Vagina (tissue), 2 donors: ENCODE measurements at regions not wholly inside any gene's neighbourhood (a gene's known extent, or its start where the extent isn't known, plus 50 kb on each side); places are given as distances from the start of the nearest gene placed in this dataset.

Experiments used
- DNase-seq, 2 donors: peaks; one replicate each; pipeline ENCODE4 v3.0.0-alpha.2; 2017; ENCODE audit errors: extremely low spot score in 2 of 2
- H3K27ac ChIP-seq: fragments of 200-600 bp; sonication (generic); one replicate; pipeline ENCODE4 v1.5.1; 2019
- H3K27me3 ChIP-seq: fragments of 200-600 bp; sonication (generic); one replicate; pipeline ENCODE4 v1.5.1; 2019
- H3K36me3 ChIP-seq, 2 donors: fragments of 200-600 bp; sonication (generic); one replicate each; pipeline ENCODE4 v1.5.1; 2017 to 2019
- H3K4me1 ChIP-seq: fragments of 200-600 bp; sonication (generic); one replicate; pipeline ENCODE4 v1.5.1; 2019
- H3K4me3 ChIP-seq, 2 donors: fragments of 200-600 bp; sonication (generic); 1 replicate in 1 of 2; 2 replicates in 1 of 2; pipeline ENCODE4 v1.5.1; 2016 to 2019
- H3K9me3 ChIP-seq: fragments of 200-600 bp; sonication (generic); one replicate; pipeline ENCODE4 v1.5.1; 2019
- CTCF ChIP-seq, 3 experiments: fragments of 450-650 bp in 2 of 3; fragments of 200-600 bp in 1 of 3; sonication (generic) in 1 of 3; IDR thresholded peaks; one replicate each; pipeline ENCODE4 v1.5.1; 2017 to 2019; ENCODE audit warnings: antibody characterized with exemption in 3 of 3, mild to moderate bottlenecking in 2 of 3, moderate library complexity in 2 of 3
- POLR2A ChIP-seq, 2 donors: fragments of 450-650 bp; IDR thresholded peaks; one replicate each; pipeline ENCODE4 v1.6.1; 2017; ENCODE audit warnings: antibody characterized with exemption in 2 of 2, mild to moderate bottlenecking in 2 of 2, moderate library complexity in 2 of 2
- POLR2AphosphoS5 ChIP-seq, 2 donors: sonication (generic); formaldehyde crosslinking; IDR thresholded peaks; one replicate each; pipeline ENCODE4 v1.9.0; 2017; ENCODE audit warnings: antibody characterized with exemption in 2 of 2, mild to moderate bottlenecking in 2 of 2, low read depth in 1 of 2; ENCODE audit not compliant: insufficient read depth in 1 of 2
- intact Hi-C: fragments of 100-400 bp; cut with DNase I; formaldehyde crosslinking; loops from one replicate; pipeline ENCODE4 v1.15.1; 2023

- intact Hi-C loops, result no loop called here
- Histone ChIP-seq H3K36me3 (no peaks in the 10 kb centered on the region), H3K4me3 (no peak overlapping the region), H3K9me3 (no peaks in the 10 kb centered on the region), H3K4me1 (peaks cover 8% of the 10 kb centered on the region), H3K27me3 (no peaks in the 10 kb centered on the region), H3K27ac (peak overlapping the region; percentile 67)
- DNase-seq, result no peak
- peak in 1 of 2 donors; percentile 8 for TF ChIP-seq POLR2AphosphoS5 (IDR thresholded peaks at IDR 0.05; ENCODE audit: insufficient read depth in 1 of 2, low read depth in 1 of 2)
- no peak for TF ChIP-seq POLR2A (IDR thresholded peaks at IDR 0.05)
- no peak for TF ChIP-seq CTCF (IDR thresholded peaks at IDR 0.05)
Measured at GRCh38 chr7:41834805-41835694, 132.2 kb upstream of the INHBA start.

DNA sequence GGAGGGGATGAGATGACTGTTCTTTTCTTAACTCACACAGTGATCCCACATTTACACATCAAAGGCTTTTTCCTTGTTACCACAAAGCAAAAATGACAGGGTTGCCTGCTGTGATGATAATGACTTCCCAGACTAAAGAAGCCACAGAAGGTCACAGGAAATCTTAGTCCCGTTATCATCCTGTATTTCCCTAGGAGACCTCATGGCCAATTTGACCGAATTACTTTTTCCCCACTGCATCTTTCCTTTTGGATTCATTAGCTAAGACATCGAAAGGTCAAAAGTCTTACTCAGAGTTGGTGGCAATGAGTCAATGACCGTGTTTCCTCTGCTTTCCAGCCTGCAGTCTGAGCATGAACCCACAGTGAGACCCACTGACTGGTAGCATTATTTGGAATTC lies 130.1 kb upstream of the INHBA start:
- Histone ChIP-seq H3K9me3 (no peaks in the 10 kb centered on the region), H3K4me3 (no peak overlapping the region), H3K4me1 (peaks cover 8% of the 10 kb centered on the region), H3K36me3 (no peaks in the 10 kb centered on the region), H3K27me3 (no peaks in the 10 kb centered on the region), H3K27ac (no peak overlapping the region)
- DNase-seq, result no peak
- intact Hi-C loops, result no loop called here
- TF ChIP-seq CTCF (IDR thresholded peaks at IDR 0.05) (no peak), POLR2A (IDR thresholded peaks at IDR 0.05) (no peak)

DNA sequence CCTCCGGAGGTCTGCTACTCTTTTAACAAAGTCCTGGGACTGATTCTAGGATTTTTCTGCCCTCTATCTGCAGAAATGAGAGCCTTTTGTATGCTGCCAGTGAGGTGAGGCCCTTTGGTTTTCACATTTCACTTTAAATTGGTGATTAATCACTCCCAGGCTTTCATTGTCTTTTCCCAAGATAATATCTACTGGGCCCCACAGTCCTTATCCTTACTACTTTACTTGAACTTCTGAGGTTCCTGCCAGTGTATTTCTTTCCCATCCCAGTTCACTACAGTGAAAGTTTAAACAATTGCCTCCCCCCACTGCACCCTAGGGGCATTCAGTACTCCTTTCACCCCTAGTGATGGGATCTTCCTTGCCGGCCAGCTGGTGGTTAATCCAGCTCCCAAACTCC lies 127.4 kb upstream of the INHBA start:
- TF ChIP-seq POLR2A (IDR thresholded peaks at IDR 0.05) (no peak), CTCF (IDR thresholded peaks at IDR 0.05) (no peak), POLR2AphosphoS5 (IDR thresholded peaks at IDR 0.05; ENCODE audit: insufficient read depth in 1 of 2, low read depth in 1 of 2) (no peak)
- DNase-seq, result no peak

GRCh38 chr7:41828911-41829310 lies 126.0 kb upstream of the INHBA start:
- H3K27ac ChIP-seq, result no peak overlapping the region
- H3K4me1 ChIP-seq, result no peaks in the 10 kb centered on the region
- H3K4me3 ChIP-seq, result no peak overlapping the region
- no peaks in the 10 kb centered on the region for H3K27me3 ChIP-seq
- no peaks in the 10 kb centered on the region for H3K9me3 ChIP-seq
- intact Hi-C loops, result no loop called here
- no peak for DNase-seq
- no peak for TF ChIP-seq POLR2A (IDR thresholded peaks at IDR 0.05)
- TF ChIP-seq CTCF (IDR thresholded peaks at IDR 0.05), result no peak
- no peak for TF ChIP-seq POLR2AphosphoS5 (IDR thresholded peaks at IDR 0.05; ENCODE audit: insufficient read depth in 1 of 2, low read depth in 1 of 2)
- no peaks in the 10 kb centered on the region for H3K36me3 ChIP-seq

More for the DNA sequence above, 127.4 kb upstream of the INHBA start:
- Histone ChIP-seq H3K27ac (no peak overlapping the region), H3K27me3 (no peaks in the 10 kb centered on the region), H3K4me3 (no peak overlapping the region), H3K36me3 (no peaks in the 10 kb centered on the region), H3K4me1 (no peaks in the 10 kb centered on the region), H3K9me3 (no peaks in the 10 kb centered on the region)
- intact Hi-C loops, result no loop called here

DNA sequence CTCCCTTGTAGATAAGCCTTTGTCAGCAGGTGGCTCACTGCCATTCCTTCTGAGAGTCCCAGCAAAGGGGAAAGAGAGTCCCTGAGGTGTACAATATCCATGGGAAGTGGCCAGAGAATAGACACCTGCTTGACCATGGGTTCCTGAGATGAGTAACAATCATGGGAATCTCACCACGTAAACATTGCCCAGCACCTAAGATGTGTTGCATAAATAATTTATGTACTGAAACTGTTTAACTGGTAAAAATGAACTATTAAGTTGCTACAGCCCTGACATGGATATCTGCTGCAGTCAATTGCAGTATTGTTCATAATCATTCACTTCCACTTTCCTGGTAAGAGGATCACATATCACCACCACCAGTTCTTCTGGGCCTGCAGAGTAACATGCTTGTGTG lies 123.8 kb upstream of the INHBA start:
- Histone ChIP-seq H3K36me3 (no peaks in the 10 kb centered on the region), H3K27ac (no peak overlapping the region), H3K4me1 (no peaks in the 10 kb centered on the region), H3K4me3 (no peak overlapping the region), H3K27me3 (no peaks in the 10 kb centered on the region), H3K9me3 (no peaks in the 10 kb centered on the region)
- TF ChIP-seq CTCF (IDR thresholded peaks at IDR 0.05), result no peak
- TF ChIP-seq POLR2AphosphoS5 (IDR thresholded peaks at IDR 0.05; ENCODE audit: insufficient read depth in 1 of 2, low read depth in 1 of 2), result no peak
- no peak for TF ChIP-seq POLR2A (IDR thresholded peaks at IDR 0.05)
- intact Hi-C loops, result no loop called here
- DNase-seq, result no peak
